ENCODE measurements at regions not wholly inside any gene's neighbourhood (a gene's known extent, or its start where the extent isn't known, plus 50 kb on each side); places are given as distances from the start of the nearest gene placed in this dataset.

DNA sequence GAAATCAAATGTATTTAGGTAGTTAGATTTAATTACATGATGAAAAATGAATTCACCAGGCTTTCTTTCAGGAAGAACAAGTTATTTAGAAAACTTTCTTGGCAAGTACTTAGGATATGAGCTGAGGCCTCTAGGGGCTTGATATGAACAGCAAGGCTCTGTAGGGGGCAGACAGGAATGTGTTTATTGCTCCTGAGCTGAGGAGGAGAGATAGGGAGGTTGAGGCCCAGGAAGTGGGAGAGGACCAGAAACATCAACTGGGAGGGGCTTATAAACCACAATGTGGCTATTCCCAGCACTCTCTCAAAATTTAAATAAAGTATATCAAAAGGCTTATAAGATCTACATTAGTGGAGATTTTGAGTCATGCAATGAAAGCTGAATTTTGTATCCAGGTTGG, 154.0 kb upstream of the MAF start:
- DNase-seq (ENCODE audit: low spot score) = no peak

DNA sequence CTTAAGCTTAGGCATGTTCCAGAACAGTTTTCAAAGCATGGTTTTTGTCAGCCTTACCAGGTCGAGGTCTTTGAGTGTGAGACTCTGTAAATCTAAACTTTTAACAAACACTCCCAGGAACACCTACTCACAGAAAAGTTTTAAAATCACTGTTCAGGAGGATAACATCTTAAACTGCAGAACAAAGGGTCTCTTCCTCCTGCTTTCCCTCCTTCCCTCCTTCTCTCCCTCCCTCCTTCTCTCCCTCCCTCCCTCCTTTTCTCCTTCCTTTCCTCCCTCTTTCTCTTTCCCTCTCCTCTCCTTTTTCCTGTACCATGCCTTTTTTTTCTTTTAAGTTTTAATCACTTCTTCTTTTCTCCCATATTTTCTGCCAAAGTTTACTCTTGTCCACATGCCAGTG, 153.5 kb upstream of the MAF start:
- DNase-seq (ENCODE audit: low spot score) = no peak

DNA sequence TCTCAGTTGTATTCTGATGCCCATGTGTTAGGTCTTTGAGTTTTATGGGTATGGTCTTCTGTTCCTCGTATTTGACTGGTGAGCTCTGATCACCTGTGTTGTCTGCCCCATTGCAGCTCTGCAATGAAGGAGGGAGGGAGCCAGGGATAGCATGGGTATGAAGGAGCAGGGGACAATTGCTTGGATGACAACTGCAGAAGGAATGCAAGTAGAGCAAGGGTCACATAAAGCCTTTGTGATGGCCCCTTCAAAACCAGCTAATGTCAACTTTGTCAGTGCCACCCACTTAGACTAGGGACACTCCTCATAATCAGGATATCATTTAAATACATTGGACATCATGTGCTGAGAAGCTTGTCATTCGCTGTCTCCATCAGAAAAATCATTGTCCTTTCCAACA, 152.7 kb upstream of the MAF start:
- DNase-seq (ENCODE audit: low spot score) = no peak

DNA sequence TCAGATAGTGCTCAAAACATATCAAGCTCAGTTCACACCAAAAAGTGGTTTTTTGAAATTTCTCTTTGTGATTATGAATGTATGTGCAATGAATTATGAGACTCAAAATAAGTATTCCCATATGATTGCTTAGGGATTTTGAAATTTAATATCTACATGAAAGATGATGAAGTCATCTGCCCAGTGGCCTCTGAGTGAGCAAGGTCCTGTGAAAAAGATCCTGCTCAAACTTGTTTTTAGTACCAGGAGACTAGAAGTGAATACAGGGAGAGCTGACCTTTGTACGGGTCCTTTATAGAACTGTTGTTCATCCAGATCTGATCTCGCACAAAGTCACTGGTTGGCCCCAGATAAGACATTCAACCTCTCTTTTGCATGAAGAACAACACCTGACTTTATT, 151.9 kb upstream of the MAF start:
- no peak for DNase-seq (ENCODE audit: low spot score)

DNA sequence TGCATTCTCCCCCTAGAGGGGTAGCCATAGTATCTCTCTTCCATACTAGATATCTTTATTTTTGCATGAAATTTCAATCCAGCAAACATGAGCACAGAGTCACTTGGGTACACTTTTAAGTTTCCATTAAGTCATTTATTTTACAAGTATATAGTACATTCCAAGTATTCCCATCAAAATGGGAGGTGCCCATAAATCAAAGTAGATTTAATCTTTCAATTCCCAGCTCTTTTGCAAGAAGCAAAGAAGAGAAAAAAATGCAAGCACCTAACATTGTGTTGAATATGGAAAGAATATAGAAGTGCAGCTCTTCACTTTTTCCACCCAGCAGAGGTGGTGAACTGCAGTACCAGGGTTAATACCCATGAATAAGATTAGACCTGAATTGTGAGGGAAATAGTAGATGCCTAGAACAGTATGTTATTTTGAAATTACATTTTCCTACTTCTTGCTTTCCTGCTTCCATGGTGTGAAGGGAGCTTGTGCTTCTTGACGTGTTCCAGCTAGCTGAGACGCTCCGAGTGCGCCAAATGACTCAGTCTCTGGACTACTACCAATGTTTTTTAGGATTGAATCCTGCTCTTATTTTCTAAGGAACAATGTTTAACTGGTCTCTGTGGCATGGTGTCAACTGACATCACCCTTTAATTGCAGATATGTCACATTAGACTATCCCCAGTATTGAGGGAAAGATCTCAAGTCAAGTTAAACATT, 151.1 kb upstream of the MAF start:
- no peak for DNase-seq (ENCODE audit: low spot score)

DNA sequence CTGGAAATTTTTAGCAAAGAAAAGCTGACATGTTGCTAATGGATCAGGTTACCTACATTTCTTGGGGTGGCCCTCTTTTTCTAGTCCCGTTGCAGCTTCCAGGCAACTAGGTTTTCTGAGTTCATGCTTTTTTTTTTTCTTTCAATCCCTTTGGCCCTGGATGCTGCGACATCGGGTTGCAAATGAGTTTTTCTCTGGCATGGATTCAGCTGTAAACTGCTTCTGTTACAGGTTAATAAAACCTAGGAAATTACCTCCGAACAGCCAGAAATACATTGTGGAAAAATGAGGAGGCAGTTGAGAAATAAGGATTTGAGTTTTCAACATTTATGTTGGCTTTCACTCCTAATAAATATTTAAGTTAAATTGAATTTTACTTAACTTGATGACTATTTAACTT, 149.8 kb upstream of the MAF start:
- no peak for DNase-seq (ENCODE audit: low spot score)

DNA sequence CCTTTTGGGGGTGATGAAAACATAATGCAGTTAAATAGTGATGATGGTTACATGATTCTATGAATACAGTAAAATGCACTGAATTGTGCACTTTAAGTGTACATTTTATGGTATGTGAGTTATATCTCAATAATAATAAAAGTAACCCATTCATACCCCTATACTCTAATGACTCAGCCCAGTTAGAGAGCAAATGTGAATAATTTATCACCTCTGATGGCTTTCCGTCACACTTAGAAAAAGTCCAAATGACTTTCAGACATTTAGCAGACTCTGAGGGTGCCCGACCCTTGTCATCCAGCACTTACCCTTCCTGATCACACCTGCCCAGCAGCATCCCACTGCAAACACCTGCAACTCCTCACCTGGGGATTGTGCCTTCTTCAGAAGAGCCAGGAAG, 148.1 kb upstream of the MAF start:
- DNase-seq (ENCODE audit: low spot score) = no peak

DNA sequence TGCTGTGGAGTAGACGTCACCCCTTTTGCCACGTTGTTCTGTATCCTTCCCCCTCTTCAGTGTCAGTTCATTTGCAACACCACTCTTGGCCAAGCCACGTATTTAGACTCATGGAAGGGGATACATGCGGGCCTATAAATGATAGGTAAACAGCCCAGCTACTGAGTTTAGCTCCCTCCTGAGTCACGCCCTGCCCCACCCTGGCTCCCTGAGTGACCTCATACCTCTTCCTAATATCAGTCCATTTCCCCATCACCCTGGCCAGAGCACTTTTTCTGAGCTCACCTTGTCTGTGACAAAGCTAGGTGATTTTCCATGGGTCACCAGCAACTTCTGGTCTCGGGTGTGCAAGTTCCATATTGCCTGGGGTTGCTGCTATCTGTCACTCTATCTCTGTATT, 147.2 kb upstream of the MAF start:
- peak; percentile 12 for DNase-seq (ENCODE audit: low spot score)

DNA sequence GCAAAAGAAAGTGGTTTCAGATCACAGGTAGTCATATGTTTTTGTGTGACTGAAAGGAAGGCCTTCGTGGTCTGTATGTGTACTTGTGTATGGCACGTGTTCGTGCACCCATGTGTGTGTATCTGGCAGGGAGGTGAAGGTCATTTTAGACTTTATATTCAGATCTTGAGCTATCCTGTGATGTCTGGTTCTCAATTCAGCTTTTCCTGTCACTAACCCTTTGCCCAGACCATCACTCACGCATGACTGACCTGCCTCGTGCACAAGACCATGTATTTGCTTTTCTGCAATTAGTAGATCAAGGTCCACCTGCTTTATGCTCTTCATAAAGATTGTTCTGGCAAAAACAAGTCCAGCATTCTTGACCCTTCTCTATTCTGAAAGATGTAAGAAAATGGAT, 139.7 kb upstream of the MAF start:
- no peak for DNase-seq (ENCODE audit: low spot score)

DNA sequence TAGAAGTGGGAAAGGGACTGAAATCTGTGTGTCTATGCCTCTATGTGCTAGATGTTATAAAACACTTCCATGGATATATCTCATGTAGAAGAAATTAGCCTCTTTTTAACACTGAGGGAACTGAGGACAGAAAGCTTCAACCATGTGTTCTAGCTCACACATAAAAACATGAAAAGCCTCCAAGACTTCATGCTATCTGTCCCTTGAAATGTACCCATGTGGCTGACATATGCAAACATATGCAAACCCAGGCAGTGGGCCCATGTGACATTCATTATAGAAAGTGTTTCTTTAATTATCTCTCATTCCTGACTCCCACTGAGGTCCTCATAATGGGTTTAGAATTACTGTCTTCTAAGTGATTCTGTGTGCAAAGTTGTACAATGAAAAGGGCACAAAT, 134.7 kb upstream of the MAF start:
- no peak for DNase-seq (ENCODE audit: low spot score)

DNA sequence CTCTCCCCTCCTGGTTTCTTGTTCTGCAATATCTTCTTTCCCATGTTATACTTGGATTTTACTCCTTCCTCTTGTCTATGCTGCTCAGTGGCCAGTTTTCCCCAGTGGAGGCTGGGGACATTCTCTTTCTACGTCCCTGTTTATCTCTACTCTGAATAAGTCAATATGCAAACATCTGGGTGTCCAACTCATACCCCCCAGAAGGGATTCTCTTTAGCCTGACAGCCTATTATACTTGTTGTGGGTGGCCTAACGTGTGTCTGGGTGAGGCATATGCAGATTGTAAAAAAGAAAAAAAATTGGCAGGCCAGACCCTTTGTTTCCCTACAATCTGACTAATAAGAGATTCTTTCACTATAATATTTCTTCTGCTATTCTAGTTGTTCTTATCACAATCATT, 134.2 kb upstream of the MAF start:
- no peak for DNase-seq (ENCODE audit: low spot score)

DNA sequence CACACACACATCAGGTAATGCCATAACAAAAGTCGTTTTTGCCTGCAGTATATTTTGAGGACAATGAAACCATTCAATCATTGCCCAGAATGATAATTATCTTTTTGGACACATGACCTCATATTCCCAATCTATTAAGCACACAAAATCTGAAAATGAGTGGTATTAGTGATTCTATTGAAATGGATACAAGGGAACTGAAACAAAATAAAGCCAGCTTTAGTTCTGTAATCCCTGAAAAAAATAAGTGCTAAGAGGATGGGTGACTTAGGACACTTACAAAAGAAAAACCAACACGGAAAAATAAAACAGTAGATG, 128.3 kb upstream of the MAF start:
- DNase-seq (ENCODE audit: low spot score) = no peak

DNA sequence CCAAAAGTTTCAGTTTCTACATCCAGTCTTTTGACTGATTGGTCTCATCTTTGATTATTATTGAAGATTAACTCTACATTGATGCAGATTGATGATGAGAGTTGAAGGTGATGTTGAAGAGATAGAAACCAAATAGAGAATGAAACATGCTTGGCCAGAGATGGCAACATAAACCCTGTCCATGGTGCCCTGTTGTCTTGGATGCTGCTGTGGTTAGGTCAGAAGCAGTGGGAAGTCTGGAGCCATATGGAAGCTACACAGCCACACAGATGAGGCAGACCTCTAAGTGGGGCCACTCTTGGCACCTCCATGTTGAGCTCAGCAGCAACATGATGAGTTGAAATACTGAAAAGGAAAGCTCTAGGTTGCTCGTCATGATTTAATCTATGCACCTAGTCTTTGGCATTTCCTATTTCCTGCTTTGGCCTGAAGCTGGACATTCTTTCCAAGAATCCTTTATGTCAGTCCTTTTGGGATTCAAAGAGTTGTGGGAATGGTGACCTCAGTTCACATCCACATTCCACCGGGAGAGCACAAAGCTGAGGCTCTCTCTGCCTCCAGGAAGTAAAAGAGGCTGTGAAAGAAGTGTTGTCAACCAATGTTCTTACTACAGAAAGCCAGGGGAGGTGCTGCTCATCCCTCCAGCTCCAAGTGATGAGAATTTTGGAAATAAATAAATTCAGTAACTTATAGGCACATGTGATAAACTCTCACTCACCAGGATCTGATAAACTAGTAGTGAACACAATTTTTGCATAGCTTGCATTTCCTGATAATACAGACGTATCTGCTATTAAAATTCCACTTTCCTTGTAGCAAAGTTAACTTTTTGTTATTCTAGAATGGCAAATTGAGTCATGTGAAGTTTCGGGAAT, 127.7 kb upstream of the MAF start:
- no peak for DNase-seq (ENCODE audit: low spot score)

DNA sequence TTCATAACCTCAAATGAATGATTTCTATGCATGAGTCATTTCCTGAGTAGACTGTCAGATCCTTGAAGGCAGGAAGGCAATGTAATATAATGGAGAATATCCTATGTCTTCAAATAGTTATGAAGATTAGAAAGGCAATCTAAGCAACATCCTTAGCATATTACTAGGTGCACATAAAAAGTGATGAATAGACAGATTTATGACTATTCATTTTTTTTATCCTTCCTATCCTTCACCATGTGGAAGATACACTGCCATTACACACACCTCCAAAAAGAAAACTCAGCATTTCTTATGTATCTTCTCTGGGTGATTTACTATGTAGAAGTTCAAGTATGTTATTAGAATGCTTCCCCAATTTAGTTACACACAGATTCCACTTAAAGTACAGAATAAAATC, 126.4 kb upstream of the MAF start:
- no peak for DNase-seq (ENCODE audit: low spot score)

DNA sequence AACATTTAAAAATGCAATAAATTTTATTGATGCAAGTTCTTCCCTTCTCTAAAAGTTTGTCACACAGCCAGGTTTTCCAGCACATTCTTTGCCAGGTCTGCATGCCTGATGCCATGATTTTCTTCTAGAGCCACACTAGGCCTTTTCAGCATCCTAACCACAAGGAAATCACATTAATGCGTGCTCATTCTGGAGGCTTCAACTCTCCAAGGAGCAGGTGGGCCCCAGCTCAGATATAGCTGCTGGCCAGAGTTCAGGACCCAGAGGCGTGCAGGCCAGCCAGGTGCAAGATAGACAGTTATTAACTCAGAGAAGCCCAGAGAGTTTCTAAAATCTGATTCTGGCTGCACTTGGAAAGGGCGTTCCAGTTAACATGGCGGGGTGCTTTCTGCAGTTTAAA, 124.5 kb upstream of the MAF start:
- DNase-seq (ENCODE audit: low spot score) = no peak

DNA sequence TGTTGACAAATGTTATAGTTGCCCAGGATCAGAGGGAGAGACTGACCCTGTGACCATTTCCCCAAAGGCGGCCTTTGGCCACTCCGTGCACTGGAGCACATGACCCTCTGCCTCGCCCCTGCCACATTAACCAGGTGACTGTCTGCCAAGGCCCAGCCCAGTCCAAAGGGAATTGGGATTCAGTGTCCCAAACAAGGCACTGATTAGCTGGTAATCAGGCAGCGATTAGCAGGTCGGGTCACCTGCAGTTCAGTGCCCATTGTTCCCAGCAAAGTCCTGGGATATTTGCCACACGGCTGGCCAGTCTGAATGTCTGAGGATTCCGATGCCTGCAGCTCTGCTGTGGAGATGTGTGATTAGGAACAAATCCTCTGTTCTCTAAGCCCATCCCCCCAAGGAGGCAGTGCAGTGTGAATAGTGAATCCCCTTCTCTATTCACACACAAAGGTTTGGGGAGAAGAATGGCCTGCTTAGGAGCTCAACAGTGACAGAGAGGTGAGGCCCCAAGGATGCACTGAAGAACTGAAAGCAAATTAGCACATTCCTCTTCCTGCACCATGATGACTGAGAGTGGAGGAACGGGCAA, 123.1 kb upstream of the MAF start:
- DNase-seq (ENCODE audit: low spot score) = no peak

DNA sequence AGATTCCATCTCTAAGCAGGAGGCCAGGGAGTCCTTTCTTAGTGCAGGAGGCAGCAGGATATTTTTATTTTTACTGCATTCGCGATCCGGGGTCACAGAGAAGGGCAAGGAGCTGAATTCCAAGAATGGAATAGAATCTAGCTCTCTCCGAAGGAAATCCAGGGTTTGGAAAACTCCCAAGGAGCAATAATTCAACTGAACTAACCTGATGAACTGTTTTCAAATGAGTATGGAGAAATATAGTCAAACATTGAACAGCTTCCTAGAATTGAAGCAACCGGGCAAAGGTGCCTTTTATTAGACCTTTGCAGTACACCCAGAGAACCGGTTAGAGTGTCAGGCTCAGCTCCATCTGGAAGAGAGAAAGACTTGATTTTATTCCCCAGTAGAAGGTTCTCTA, 120.7 kb upstream of the MAF start:
- no peak for DNase-seq (ENCODE audit: low spot score)

DNA sequence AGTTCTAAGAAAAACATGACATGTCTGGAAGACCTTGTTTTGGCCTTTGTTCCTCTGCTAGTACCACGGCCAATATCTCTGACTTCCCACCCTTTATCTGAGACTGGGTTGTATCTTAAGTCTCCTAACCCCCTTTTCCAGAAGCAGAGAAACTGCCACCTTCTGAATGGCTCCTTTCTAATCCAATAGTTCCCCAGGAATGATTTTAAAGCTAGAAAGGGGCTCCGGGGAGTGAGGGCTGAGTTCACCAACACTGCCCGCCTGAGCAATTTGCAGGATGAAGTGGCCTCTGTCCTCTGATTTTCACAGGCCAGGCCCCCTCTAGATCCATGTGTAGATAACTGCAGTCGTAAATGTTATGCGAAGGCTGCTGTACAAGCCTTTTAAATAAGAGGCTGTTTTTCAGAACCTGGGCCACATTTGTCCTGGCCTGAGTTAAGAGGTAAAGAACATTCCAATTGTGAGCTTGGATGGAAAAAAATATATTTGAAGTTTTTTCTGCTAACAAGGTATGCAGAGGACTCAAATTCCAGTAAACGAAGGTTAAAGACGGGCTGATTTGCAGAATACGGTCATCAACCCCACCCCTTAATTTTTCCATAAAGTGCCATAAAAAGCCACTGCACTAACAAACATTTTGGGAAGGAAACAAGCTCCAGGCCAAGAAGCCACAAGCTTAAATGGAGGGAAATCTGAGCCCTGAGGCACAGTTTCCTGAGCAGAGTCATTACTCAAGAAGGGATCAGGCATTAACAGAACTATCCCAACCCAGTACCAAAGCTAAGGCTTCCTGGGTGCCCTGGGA, 117.0 kb upstream of the MAF start:
- DNase-seq (ENCODE audit: low spot score) = no peak

DNA sequence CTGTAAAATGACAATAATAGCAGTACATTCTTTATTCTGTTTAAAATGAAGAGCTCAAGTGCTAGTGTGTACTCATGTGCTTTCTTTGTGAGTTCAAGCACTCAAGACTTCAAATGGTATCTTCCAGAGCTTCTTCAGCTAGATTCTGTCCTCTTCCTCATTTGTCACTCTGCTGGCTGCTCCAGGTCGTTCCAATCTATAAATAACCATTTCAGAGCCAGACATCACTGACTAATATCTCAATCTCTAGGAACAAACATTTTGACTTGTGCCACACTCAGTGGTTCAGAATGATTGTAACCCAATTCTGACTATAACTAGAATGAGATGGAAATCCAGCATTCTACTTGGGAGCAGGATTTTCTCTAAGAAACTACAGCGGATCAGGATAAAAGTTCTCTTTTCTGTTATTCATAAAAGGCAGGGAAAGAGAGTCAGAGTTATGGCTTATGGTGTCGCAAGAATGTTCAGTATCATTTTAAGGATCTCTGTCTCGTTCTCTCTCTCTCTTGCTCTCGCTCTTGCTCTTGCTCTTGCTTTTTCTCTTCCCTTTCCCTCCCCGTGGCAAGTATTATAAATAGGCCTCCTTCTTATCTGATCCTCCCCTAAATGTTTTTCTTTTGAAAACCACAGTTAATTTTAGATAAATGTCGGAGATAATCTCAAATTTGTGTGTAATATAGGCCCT, 116.3 kb upstream of the MAF start:
- no peak for DNase-seq (ENCODE audit: low spot score)

DNA sequence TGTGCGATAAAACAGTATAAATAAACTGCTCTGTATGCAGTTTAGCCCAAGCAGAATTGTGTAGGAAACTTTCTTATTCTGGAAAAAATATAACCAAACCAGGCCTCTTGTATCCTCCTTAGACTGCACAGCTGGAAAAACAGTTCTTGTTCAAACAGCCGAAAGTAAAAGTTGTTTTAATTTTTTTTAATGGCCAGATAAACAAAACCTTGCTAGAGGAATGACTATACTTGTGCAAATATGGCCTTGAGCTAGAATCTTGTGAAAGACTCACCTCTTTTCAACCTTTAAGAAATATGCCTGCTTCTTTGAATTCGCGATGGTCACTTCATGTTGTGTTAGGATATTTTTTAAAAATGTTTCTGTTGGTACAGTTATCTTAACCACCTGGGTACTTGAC, 114.5 kb upstream of the MAF start:
- no peak for DNase-seq (ENCODE audit: low spot score)

DNA sequence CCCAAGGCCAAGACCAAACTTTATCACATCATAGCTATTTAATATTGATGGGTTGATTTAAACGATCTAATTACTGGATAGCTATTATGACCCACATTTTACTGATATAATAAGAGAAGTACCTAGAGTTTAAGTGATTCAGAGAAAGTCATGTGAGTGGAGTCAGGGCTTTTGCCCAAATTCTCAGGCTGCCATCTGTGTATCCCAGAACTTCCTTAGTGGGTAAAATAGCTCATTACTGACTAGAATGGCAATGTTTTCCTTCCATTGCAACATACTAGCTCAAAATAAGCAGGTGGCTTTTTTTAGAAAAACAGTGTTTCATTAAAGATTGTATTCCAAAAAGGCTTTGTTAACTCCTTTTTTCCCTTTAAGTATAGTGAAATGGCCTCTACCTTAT, 113.9 kb upstream of the MAF start:
- DNase-seq (ENCODE audit: low spot score) = no peak

DNA sequence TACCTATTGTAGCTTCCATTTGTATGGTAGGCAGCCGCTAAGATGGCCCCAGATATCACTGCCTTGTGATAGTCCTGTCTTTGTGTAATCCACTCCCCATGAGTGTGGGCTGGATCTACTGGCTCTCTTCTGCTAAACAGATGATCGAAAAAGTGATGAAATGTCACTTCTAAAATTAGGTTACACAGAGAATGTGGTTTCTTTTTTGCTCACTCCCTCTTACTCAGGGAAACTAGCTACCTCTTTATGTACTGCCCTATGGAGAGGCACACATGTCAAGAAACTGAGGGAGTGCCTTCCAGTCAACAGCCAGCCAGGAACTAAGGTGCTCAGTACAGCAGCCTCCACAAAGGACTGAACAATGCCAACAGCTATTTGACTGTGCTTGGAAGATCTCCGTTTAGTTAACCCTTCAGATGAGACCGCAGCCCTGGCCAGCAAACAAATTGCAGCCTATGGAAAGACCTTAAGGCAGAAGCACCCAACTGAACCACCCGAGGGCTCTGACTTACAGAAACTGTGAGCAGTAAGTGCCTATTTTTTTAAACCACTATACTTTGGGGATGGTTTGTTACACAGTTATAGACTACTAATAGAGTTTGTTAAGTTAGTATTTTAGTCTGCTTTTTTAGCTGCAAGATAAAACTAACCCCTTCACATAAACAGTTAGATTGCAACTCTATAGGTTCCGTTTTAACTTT, 113.2 kb upstream of the MAF start:
- DNase-seq (ENCODE audit: low spot score) = no peak
